PC-3 (cell line): ENCODE measurements at regions not wholly inside any gene's neighbourhood (a gene's known extent, or its start where the extent isn't known, plus 50 kb on each side); places are given as distances from the start of the nearest gene placed in this dataset.

Source experiments
- ATAC-seq: fragments of 200-7000 bp; cut with Tn5 transposase; 2 replicates; pipeline ENCODE4 v1.9.1; 2020; ENCODE audit warnings: mild to moderate bottlenecking, moderate library complexity
- BruUV-seq: library from RNA; stranded (reverse); fragments of 400-500 nt; replicated peaks from 2 replicates; lab custom pipeline; 2021; lab: Mats Ljungman, UMichigan
- CTCF ChIA-PET: fragments of 300-600 bp; sonication (Branson Sonifier 250); formaldehyde crosslinking; loops from one replicate; lab custom pipeline; 2022; ENCODE audit warnings: antibody characterized with exemption; lab: Charles Lee
- POLR2A ChIA-PET: fragments of 300-600 bp; sonication (Branson Sonifier 250); formaldehyde crosslinking; loops from one replicate; lab custom pipeline; 2022; ENCODE audit warnings: antibody characterized with exemption; ENCODE audit not compliant: unreplicated experiment; lab: Charles Lee
- DNase-seq: peaks from one replicate; pipeline ENCODE4 v3.0.0-alpha.2; 2015
- H2AFZ ChIP-seq: fragments of 300-600 bp; sonication (generic); 2 replicates; pipeline ENCODE4 v1.6.0; 2016; ENCODE audit warnings: antibody characterized with exemption, low read length
- H3F3A ChIP-seq: fragments of 300-600 bp; sonication (generic); one replicate; pipeline ENCODE4 v1.6.0; 2017; ENCODE audit warnings: antibody characterized with exemption, low read length, control low read depth, mild to moderate bottlenecking; ENCODE audit not compliant: unreplicated experiment
- H3K27ac ChIP-seq: fragments of 300-600 bp; sonication (generic); 2 replicates; pipeline ENCODE4 v1.5.1; 2016; ENCODE audit warnings: mild to moderate bottlenecking, low read length
- H3K27me3 ChIP-seq: fragments of 300-600 bp; sonication (generic); 2 replicates; pipeline ENCODE4 v1.6.1; 2016; ENCODE audit warnings: low read length, mixed read lengths
- H3K36me3 ChIP-seq: fragments of 300-600 bp; sonication (generic); 2 replicates; pipeline ENCODE4 v1.6.1; 2016; ENCODE audit warnings: low read depth, mixed run types, low read length, mixed read lengths
- H3K4me1 ChIP-seq: fragments of 300-600 bp; sonication (generic); 2 replicates; pipeline ENCODE4 v1.5.1; 2016; ENCODE audit warnings: low read length; ENCODE audit not compliant: insufficient read depth
- H3K4me2 ChIP-seq: fragments of 300-600 bp; sonication (generic); 2 replicates; pipeline ENCODE4 v1.6.0; 2016; ENCODE audit warnings: low read length
- H3K4me3 ChIP-seq: fragments of 300-600 bp; sonication (generic); 2 replicates; pipeline ENCODE4 v1.5.1; 2016; ENCODE audit warnings: mild to moderate bottlenecking, low read length, mixed read lengths
- H3K79me2 ChIP-seq: fragments of 300-600 bp; sonication (generic); 2 replicates; pipeline ENCODE4 v1.6.1; 2017; ENCODE audit warnings: low read length, mixed read lengths
- H3K9ac ChIP-seq: fragments of 300-600 bp; sonication (generic); 2 replicates; pipeline ENCODE4 v1.6.0; 2016; ENCODE audit warnings: mild to moderate bottlenecking, low read length
- H3K9me2 ChIP-seq: fragments of 300-600 bp; sonication (generic); replicated peaks from 2 replicates; pipeline ENCODE4 v1.6.1; 2016; ENCODE audit warnings: mixed run types, low read length, mixed read lengths
- H3K9me3 ChIP-seq: fragments of 300-600 bp; sonication (generic); 2 replicates; pipeline ENCODE4 v1.6.1; 2016; ENCODE audit warnings: low read length, mixed read lengths
- H4K20me1 ChIP-seq: fragments of 300-600 bp; sonication (generic); 2 replicates; pipeline ENCODE4 v1.6.1; 2016; ENCODE audit warnings: low read length, mixed read lengths
- EZH2 ChIP-seq: fragments of 300-600 bp; sonication (generic); IDR thresholded peaks from one replicate; pipeline ENCODE4 v1.6.1; 2017; ENCODE audit warnings: antibody characterized with exemption, mild to moderate bottlenecking, low read length; ENCODE audit not compliant: unreplicated experiment
- EZH2phosphoT487 ChIP-seq: fragments of 300-600 bp; sonication (generic); IDR thresholded peaks from 2 replicates; pipeline ENCODE4 v1.6.1; 2018; ENCODE audit warnings: mild to moderate bottlenecking, antibody characterized with exemption, low read length, borderline replicate concordance
- intact Hi-C: fragments of 100-400 bp; cut with micrococcal nuclease; formaldehyde crosslinking; loops from 2 replicates; pipeline ENCODE4 v1.9.0; 2023
- TF ChIP-seq, protein P1 (sequence below): fragments of 300-600 bp; sonication (generic); conservative IDR thresholded peaks from 2 replicates; pipeline ENCODE4 v1.5.1; 2017; ENCODE audit warnings: antibody characterized with exemption, low read depth, mild to moderate bottlenecking, low read length

DNA sequence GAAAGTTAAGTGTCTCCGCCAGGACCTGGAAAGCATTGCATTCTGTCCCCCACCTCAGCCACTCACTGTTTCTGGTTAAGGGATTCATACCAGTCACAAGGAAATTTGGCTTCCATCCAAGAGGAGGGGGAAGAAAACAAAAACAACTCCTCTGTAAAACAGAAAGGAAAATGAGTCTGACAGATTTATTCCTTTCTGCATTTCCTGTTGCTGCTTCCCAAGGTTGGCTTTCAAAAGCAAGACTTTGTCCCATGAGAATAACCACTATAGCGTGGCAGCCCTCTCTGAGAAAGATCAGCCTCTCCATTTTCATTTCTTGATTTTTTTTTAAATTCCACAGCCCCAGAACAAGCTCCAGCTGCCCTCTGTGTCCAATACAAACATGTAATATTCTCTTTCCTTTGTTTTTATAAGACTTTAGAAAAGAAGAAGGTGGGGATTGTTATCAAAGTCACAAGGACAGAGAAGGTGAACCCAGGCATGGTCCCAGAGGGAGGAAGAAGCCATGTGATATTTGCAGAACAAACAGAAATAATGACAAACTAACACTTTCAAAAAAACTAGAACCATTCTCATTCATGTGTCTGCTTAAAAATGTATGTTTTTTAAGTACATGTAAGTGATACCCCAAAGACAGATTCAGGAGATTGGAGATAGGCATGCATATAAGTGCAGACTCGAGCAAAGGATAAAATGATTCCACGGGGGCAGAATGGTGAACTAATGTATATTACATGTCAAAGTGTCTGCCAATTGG is 90.7 kb upstream of the DCLK2 start:
- BruUV-seq, result no TSS peak
- ATAC-seq (no peak), DNase-seq (no peak)
- Histone ChIP-seq H3K27me3 (no peaks in the 10 kb centered on the region), H3K4me3 (no peak overlapping the region), H4K20me1 (no peaks in the 10 kb centered on the region), H3F3A (no peaks in the 10 kb centered on the region), H3K9me3 (no peaks in the 10 kb centered on the region), H3K27ac (no peak overlapping the region), H3K4me2 (no peak overlapping the region), H3K79me2 (no peaks in the 10 kb centered on the region), H3K9ac (no peak overlapping the region), H3K4me1 (no peaks in the 10 kb centered on the region), H3K36me3 (no peaks in the 10 kb centered on the region), H2AFZ (no peak overlapping the region), H3K9me2 (no peaks in the 10 kb centered on the region)
- intact Hi-C loops, result no loop called here
- ChIA-PET CTCF (no interaction called here), POLR2A (no interaction called here)
- TF ChIP-seq EZH2 (no peak), EZH2phosphoT487 (no peak)
- TF ChIP-seq, protein P1, sequence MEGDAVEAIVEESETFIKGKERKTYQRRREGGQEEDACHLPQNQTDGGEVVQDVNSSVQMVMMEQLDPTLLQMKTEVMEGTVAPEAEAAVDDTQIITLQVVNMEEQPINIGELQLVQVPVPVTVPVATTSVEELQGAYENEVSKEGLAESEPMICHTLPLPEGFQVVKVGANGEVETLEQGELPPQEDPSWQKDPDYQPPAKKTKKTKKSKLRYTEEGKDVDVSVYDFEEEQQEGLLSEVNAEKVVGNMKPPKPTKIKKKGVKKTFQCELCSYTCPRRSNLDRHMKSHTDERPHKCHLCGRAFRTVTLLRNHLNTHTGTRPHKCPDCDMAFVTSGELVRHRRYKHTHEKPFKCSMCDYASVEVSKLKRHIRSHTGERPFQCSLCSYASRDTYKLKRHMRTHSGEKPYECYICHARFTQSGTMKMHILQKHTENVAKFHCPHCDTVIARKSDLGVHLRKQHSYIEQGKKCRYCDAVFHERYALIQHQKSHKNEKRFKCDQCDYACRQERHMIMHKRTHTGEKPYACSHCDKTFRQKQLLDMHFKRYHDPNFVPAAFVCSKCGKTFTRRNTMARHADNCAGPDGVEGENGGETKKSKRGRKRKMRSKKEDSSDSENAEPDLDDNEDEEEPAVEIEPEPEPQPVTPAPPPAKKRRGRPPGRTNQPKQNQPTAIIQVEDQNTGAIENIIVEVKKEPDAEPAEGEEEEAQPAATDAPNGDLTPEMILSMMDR, result no peak

DNA sequence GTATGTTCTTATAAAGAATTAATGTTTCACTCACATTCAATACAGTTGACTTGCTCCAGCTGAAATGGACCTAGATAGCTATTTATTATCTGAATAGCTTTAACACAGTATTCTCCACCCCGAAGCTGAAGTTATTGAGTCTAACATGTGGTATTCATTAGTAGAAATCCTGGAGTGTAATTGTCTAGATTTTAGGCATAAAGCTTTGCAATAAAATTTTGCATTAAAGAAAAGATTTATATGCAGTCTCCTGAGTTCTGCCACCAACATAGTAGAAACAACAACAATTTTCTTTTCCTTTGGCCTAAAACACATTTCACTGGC is 90.2 kb upstream of the DCLK2 start:
- TF ChIP-seq EZH2, result no peak
- TF ChIP-seq, protein P1, result no peak
- TF ChIP-seq EZH2phosphoT487, result no peak
- Histone ChIP-seq H3K4me3 (no peak overlapping the region), H3K27ac (no peak overlapping the region), H3K79me2 (no peaks in the 10 kb centered on the region), H2AFZ (no peak overlapping the region), H3K9me3 (no peaks in the 10 kb centered on the region), H4K20me1 (no peaks in the 10 kb centered on the region), H3K4me2 (no peak overlapping the region), H3K27me3 (no peaks in the 10 kb centered on the region), H3K36me3 (no peaks in the 10 kb centered on the region), H3F3A (no peaks in the 10 kb centered on the region), H3K4me1 (no peaks in the 10 kb centered on the region), H3K9me2 (no peaks in the 10 kb centered on the region), H3K9ac (no peak overlapping the region)
- no peak for ATAC-seq
- POLR2A ChIA-PET, result no interaction called here
- intact Hi-C loops, result no loop called here
- DNase-seq, result no peak
- CTCF ChIA-PET, result no interaction called here
- no TSS peak for BruUV-seq

DNA sequence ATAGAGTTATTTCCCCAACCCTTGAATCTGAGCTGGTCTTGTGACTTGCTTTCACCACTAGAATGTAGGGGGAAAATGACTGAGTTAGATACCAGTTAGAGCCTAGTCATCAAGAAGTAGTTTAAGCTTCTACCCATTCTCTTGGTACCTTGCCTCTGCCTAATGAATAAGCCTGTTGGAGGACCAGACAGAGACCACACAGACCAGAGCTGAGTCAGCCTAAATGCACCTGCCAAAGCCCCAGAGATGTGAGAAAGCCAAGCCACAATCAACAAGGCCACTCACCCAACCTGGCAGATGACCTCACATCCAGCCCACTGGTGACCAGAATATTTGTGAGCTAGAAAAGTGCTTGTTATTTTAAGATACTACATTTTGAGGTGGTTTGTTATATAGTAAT is 85.2 kb upstream of the DCLK2 start:
- Histone ChIP-seq H3K4me2 (no peak overlapping the region), H3K27me3 (no peaks in the 10 kb centered on the region), H3K79me2 (no peaks in the 10 kb centered on the region), H3K4me1 (peaks cover 9% of the 10 kb centered on the region), H3K9me3 (no peaks in the 10 kb centered on the region), H3K9me2 (no peaks in the 10 kb centered on the region), H4K20me1 (no peaks in the 10 kb centered on the region), H3K27ac (no peak overlapping the region), H3K4me3 (no peak overlapping the region), H2AFZ (no peak overlapping the region), H3K36me3 (no peaks in the 10 kb centered on the region), H3F3A (no peaks in the 10 kb centered on the region), H3K9ac (no peak overlapping the region)
- ATAC-seq (no peak), DNase-seq (peak; percentile 15)
- POLR2A ChIA-PET, result no interaction called here
- intact Hi-C loops, result no loop called here
- no TSS peak for BruUV-seq
- TF ChIP-seq, protein P1, result no peak
- CTCF ChIA-PET, result no interaction called here
